Fibroblast of skin of right quadriceps (primary cell): ENCODE measurements at regions not wholly inside any gene's neighbourhood (a gene's known extent, or its start where the extent isn't known, plus 50 kb on each side); places are given as distances from the start of the nearest gene placed in this dataset.

Source experiments
- DNase-seq: peaks from one replicate; pipeline ENCODE4 v3.0.0-alpha.2; 2013

DNA sequence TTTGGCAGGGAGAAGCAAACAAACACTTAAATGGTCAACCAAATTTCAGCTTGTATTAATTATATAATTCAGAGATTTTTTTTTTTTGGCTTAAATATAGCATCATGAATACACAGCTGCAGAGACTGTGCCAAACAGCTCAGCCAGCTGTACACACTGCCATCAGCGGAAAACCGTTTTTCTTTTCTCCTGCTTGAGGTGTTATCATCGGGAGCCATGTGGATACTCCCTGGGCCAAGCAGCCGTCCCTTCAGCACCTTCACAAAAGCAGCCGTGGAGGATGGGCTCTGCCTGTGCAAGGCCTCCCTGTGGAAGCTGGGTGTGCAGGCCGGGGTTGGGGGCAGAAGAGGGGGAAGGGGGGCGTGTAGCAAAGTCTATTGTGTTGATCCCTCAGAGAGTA, 85.0 kb downstream of the NUF2 start:
- DNase-seq: no peak

- DNase-seq: no peak
Measured at GRCh38 chr1:163408262-163408661, 86.5 kb downstream of the NUF2 start.

DNA sequence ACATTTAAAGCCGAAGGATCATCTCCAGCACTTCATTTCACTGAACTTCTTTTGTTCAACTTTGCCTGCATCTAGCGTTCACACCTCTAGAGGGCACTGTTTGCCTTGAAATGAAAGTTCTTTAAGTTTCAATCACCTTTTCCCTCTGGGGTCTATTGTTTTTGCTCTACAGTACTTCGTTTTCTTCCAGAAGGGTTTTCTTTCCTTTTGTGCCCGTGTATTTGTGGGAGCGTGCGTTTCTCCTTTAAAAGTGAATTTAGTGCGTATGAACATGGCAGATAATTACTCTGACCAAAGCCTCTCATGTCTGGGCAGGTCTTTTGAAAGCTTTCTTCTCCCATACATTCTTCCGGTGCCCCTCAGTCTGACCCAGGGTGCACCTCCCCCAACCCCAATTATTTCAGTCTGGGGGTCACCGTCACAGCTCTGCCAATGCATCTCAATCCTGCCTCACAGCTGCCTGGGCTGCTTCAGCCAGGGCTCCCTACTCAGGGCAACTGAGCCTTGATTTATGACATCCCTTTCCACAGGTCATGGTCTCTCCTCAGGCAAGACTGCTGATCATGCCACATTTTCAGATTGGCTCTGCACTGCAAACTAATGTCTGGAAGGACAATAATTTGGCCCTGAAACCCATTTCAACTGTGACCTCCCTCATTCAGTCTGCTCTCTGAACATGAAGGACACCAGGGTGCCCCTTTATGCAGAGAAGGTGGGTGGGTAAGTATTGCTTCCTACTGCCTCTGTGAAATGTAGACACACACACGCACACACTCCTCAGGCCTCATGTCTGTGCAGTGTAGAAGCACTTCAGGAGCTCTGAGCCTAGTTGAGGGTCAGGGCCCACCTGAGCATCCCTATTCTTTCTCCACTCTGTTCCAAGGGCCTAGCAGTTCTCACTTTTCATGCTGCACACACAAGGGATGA, 88.6 kb downstream of the NUF2 start:
- peak; percentile 59 for DNase-seq

DNA sequence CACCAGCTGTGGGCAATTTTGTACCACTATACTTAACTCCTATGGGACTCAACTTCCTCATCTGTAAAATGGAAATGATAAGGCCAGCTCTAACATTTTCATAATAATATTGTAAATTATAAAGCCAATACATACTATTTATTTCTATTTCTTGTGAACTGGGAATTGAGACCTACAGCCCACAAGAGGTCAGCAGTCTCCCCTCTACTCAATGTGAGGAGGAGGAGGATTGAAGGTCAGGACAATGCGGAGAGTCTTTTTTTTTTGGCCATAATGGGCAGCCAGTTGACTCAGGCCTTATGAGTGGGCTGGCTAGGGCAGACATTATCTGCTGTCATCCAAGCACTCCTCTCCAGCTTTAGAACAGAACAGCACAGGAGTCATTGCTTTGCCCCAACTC, 90.5 kb downstream of the NUF2 start:
- no peak for DNase-seq

DNA sequence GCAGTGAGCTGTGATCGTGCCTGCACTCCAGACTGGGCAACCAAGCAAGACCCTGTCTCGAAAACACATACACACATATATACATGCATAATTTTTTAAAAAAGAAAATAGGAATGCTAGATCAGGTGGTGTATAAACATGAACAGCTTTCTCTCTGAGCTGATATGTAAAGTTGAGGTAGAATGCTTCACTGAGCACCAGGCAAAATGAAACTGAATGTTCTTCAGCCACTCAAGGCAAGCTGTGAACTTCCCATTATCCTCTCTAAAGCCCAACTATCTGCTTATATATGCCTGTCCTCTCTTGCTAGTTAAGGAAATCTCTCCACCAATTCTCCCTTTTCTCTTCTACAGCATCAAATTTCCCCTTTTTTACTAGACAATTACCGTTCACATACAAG, 93.0 kb downstream of the NUF2 start:
- DNase-seq: no peak

GRCh38 chr1:163421701-163422100, 99.9 kb downstream of the NUF2 start:
- DNase-seq: no peak

GRCh38 chr1:163422738-163423404, 101.1 kb downstream of the NUF2 start:
- no peak for DNase-seq

- no peak for DNase-seq
Measured at GRCh38 chr1:163426505-163427251, 104.9 kb downstream of the NUF2 start.

- no peak for DNase-seq
Measured at GRCh38 chr1:163427279-163427678, 105.5 kb downstream of the NUF2 start.

GRCh38 chr1:163436140-163436812, 114.5 kb downstream of the NUF2 start:
- DNase-seq: no peak

- DNase-seq: no peak
Measured at GRCh38 chr1:163439471-163439870, 117.7 kb downstream of the NUF2 start.

DNA sequence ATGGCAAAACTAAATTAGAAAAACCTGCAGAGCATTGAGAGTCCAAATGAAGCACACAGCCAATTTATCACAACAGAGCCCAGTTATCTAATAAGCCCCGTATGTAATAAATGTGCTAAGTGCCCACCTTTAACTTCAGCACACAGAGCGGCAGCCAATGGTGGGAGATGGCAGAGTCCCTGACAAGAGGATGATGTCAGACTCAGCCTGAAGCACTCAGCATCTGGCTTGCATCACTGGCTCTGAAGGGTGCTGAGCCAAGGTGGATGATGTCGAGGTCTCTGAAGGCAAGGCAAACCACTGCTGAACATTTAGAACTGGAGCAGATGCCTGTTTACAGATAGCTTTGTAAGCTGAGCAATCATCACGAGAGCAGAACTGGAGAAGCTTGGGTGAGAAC, 118.3 kb downstream of the NUF2 start:
- no peak for DNase-seq

DNA sequence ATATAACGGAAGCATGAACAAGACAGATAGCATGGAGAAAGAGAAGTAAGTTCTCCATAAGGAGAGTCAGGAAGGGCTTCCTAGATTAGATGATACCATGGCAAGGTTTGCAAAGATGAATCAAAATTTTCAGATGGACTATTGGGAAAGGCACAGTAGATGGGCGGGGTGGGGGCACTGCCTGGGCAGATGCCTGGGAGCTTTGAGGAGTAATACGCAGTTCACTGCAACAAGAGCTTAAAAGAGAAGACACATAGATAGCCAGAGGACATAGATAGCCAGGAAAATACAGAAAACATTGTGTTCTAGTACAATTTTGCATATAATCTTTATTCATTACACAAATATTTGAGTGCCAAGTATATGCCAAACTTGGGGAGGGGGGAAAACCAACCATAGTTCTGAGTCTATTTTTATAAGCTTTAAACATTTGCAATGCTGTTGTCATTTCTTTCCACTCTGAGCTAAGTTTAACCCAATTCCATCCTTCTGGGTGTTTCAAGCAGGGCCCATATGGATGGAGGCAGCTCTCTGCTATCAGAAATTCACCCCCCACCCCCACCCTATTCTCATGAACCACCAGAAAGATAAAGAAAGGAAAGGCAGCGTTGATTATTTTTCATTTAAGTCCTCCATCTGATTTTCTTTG, 120.6 kb downstream of the NUF2 start:
- no peak for DNase-seq

DNA sequence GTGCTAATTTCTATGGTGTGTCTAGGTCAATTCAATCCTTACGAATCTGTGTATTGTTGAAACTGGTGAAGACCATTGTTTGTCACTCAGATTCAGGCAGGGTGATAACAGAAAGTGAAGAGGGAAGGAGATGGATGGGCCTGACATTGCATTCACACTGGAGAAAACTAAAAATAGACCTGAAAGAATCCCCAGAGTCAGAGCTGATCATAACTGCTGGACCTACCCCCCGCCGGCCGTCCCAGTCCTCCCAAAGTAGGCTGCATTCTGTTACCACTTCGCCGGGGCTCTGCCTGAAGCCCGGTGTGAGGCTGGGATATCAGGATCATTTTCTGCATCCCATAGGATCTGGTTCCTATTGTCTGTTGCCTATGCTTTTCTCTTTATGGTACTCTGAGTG, 121.1 kb downstream of the NUF2 start:
- no peak for DNase-seq

DNA sequence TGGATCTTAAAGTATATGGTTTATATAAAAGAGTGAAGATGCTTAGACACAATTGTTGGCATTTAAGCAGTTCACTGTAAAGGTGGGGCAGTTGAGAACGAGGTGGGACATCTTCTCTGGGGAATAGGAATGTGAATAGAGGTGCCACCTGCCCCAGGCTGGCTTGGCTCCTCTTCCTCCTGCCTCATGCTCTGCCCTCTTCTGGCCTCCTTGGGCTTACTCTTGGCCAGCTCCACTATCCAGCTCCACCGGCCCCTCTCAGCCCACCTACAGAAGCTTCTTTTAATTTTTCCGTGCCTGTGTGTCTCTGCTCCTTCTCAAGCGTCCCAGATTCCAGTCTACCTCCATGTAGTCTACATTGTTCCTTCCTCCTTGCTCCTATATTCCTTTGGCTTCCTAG, 122.1 kb downstream of the NUF2 start:
- no peak for DNase-seq

DNA sequence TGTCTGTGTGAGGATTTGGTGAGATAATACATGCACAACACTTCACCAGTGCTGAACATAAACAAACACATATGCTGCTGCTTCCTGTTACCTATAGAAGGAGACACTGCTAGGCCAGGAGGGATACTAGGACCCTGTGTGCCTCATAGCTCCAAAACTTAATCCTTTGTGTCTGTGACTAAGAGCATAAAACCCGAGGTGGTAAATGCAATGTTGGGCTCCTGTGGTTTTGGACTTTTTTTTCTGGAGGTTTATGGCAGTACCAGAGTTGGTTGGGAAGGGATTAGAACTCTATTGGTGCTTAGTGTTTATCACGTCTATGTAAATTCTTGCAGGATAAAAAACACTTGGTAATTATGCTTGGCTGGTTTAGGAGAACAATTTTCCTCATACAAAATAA, 122.9 kb downstream of the NUF2 start:
- DNase-seq: no peak

- no peak for DNase-seq
Measured at GRCh38 chr1:163450986-163451385, 129.2 kb downstream of the NUF2 start.

DNA sequence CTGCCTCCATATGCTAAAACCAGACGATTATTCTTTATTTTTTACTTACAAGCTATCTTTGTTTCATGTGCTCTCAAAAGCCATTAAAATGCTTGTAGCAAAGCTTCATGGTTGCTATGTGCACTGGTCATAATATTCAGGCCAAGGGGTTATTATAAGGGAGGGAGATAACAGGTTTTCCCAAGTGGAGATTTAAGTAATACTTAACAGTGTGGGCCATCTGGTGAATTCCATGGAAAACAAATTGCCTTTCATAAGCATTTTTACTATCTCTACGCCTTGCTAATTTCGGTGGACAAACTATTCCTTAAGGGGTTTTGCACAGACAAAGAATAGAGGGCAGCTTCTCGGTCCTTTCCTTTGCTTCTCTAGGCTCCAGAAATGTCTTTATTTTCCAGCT, 137.8 kb downstream of the NUF2 start:
- no peak for DNase-seq

DNA sequence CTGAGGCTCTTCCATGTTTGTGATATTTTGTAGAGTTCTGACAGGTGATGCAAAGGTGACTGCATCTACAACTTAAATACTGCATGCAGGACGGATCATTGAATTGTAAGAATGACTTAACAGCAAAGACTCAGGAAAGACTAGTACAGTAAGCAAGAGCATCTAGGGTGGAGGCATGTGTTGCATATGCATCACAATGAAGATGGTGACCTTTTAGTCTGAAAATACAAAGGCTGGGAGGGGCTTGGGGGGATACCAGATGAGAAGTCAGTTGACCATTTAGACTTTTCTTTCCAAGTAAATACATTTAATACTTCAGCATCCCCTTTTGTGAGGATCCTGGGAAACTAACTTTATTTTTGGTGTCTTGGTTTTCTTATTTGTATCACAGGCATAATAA, 145.5 kb downstream of the NUF2 start:
- DNase-seq: no peak

DNA sequence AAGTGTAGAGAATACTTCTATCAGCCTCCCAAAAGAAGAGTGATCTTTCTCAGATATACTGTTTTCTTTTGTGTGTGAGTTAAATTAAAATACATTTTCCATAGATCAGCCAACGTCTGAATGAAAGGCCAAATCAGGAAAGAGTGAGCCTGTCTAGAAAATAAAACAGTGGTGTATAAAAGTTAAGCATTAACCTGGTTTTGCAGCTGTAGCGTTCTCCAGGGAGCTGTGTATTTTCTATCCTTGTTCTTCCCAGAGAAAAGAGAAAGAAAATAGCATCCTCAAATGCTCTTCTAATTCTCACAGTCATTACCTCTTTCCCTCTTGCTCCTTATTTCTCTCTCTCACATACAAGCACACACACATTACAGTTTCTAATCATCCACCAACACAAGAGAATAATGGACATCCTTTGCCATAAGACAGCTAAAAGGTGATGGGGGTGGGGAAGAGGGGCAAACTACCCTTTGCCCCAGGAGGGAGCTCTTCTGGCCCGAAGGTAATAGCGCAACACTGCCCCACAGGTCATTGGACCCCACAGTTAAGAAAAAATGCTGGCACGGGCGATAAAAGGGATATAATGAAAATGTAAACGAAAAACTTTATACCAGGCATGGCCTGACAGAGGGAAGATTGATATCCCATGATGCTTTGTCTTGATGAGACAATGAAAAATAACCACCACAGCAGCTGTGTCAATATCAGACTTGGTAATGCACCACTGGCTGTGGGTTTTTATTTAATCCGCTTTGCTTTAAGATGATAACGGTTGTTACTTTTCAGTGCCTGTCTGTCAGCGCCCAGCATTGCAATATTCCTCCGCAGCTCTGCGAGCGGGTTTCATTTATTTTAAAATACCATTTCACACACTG, 150.3 kb downstream of the NUF2 start:
- DNase-seq: no peak

DNA sequence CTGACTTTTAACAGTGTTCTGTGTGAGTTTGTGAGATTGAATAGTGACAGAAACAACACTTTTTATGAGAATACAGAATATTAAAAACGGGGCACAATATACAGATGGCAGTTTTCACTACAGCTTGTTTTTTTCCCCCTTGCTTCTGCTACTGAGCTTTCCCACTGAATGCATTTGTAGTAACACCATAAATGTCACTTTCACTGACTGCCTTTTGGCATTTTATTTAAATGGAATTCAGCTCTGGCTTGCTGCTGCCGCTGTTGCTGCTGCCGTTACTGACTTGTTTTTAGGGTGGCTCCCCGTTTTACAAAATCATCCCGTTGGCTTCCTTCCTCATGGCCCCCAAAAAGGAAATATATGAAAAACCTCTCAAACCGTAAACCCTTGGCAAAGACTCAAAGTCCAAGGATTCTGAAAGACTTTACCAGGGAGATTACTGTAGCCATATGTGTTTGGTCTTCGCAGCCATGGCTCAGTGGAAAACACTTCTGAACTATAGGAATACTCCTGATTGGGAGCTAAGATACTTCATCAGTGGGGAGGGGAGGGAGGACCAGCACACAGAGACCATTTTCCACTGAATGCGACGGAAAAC, 151.0 kb downstream of the NUF2 start:
- DNase-seq: no peak
